Posterior cingulate gyrus (tissue), 11 donors: ENCODE measurements at regions not wholly inside any gene's neighbourhood (a gene's known extent, or its start where the extent isn't known, plus 50 kb on each side); places are given as distances from the start of the nearest gene placed in this dataset.
A peak's percentile ranks its signal among the peaks of the same experiment; 100 is the strongest.
"Not testable (repeated sequence)": the region's sequence is repeated elsewhere in the genome, so short reads cannot be mapped to it uniquely, and the experiment has no call there.

ENCODE experiments used
- DNase-seq, 10 donors: peaks; one replicate each; pipeline versions ENCODE4 v3.0.0 to v3.0.0-alpha.2; 2020 to 2021; ENCODE audit warnings: mixed read lengths in 3 of 10
- intact Hi-C: fragments of 100-400 bp; cut with DNase I; formaldehyde crosslinking; loops from one replicate; pipeline ENCODE4 v1.15.1; 2023

DNA sequence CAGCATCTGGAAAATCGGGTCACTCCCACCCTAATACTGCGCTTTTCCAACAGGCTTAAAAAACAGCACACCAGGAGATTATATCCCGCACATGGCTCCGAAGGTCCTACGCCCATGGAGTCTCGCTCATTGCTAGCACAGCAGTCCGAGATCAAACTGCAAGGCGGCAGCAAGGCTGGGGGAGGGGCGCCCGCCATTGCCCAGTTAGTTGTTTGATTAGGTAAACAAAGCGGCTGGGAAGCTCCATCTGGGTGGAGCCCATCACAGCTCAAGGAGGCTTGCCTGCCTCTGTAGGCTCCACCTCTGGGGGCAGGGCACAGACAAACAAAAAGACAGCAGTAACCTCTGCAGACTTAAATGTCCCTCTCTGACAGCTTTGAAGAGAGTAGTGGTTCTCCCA lies 111.8 kb upstream of the DLG1 start:
- peak in 2 of 10 donors; percentile 29 to 46 for DNase-seq
- intact Hi-C loops: not testable (repeated sequence)

DNA sequence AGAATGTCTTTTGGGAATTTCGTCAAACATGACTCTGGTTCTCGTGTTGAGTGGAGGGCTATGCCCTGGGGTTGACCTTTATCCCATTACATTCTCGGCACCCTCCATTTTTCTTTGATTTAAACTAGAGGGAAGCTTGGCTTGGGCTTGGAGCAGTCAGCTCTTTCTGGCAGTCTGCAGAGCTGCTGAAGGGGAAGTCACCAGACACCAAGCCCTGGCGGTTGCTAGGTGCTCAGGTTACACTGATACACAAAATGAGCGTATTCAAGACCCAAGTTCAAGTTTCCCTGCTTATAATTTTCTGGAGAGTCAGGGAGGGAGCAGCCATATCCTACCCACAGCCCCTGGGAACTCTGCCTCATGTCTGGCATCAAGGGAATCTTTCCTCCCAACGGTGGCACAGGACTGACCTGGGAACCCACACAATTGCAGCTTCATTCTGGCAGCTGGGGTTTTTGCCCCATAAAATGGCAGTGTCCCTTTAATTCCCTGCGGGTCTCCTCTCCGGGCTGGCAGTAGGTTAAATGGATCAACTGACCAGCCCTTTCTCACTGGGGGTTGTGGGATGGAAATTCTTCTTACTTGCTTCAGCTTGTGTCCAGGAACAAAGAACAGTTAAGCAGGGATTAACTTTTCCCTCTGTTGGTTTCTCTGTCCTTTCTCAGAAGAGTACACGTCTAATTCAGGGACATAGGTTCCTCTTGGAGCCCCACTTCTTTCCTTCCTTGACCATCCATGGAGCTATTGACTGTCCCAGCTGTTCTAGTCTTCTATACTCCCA lies 110.0 kb upstream of the DLG1 start:
- peak in 1 of 10 donors; percentile 37 for DNase-seq
- intact Hi-C loops: no loop called here

DNA sequence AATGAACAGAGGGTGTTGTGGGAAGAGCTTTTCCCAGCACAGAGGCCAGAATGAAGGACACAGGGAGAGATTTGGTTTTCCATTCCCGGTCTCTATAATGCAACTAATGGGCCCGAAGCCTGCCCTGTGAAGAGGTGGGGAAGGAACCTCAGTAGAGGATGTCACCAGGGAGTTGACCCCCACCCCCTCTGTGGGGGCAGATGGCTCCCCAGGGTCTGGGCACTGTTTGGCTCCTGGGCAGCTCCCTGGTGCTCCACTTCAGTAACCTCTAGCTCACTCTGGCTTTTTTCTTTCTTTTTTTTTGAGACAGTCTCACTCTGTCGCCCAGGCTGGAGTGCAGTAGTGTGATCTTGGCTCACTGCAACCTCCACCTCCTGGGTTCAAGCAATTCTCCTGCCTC lies 109.1 kb upstream of the DLG1 start:
- intact Hi-C loops: no loop called here
- DNase-seq: peak in 1 of 10 donors; percentile 43

DNA sequence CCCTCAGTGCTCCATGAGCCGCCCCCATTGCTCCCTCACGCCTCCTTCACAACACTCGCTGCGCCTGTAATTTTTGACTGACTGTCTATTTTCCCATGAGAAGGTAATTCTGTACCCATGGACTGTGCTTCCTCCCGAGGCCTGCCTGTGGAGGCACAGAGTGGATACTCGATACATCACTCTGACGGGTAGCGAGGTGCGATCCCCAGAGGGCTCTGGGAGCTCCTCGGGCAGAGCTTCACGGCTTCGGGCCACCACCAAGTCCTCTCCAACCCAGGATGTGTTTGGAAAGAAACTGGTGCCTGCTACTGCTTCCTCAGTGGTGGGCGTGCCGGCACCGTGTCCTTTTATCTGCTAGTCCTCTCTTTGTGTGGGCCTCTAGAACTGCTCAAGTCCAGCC lies 108.6 kb upstream of the DLG1 start:
- intact Hi-C loops: no loop called here

DNA sequence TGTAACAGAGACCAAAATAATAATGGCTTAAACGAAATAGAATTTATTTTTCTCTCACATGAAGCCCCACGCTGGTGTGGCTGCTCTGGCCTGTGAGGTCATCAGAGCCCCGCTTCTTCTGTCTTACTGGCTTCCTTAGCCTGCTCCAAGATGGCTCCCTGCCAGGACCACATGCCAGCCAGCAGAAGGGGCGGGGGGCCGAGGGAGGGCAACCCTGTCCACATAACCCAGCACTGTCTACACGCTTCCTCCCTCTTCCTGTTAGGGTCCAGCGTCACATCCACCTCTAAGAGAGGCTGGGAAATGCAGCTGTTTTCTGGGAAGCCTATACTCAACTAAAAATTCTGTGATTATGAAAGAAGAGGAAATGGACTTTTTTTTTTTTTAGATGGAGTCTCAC lies 107.9 kb upstream of the DLG1 start:
- DNase-seq: peak in 8 of 10 donors; percentile 21 to 90 (median 54)
- intact Hi-C loops: no loop called here

More for the DNA sequence above, 108.6 kb upstream of the DLG1 start:
- peak in 1 of 10 donors; percentile 68 for DNase-seq

DNA sequence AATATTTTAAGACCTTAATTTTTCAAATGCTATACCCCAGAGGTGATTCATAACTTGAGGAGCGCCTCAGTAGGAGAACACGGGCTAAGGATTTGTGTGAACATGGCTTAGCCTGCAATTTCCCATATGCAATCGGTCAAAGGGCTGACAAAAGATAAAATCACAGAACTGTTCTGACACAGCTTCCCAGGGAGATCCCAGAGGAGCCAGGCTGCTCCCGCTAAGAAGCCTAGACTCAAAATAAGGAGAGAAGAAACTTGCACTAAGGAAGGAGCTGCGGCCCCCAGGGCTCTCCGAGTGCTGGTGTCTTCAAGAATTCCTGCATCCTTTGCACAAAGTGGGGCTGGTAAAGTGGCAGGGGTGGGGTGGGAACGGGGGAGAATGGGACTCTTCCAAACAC lies 106.3 kb upstream of the DLG1 start:
- DNase-seq: peak in 1 of 10 donors; percentile 8
- intact Hi-C loops: no loop called here

DNA sequence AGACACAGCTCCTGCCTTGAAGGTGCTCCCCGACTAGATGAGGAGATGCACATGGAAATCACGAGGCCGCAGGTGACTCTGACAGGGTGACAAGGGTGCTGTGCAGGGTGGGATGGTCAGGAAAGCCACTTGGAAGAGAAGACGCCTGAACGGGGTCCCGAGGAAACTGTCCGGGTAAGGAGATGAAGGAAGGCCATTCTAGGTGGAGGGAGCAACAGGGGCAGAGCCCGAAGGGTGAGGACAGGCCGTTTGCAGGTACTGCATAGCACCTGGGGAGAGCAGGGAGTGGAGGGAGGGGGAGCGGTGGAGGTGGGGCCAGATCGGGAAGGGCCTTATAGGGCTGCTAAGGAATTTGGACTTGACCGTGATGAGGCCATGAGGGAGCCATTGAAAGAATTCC lies 105.6 kb upstream of the DLG1 start:
- peak in 1 of 10 donors; percentile 25 for DNase-seq
- intact Hi-C loops: no loop called here

DNA sequence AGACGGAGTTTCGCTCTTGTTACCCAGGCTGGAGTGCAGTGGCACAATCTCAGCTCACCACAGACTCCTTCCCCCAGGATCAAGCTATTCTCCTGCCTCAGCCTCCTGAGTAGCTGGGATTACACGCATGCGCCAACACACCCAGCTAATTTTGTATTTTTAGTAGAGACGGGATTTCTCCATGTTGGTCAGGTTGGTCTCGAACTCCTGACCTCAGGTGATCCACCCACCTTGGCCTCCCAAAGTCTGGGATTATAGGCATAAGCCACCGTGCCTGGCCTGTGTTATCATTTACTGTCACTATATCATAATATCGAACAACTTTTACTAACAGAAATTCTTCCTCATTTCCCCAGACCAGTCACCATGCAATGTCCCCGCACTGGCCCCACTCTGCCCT lies 104.0 kb upstream of the DLG1 start:
- peak in 1 of 10 donors; percentile 8 for DNase-seq
- intact Hi-C loops: not testable (repeated sequence)

DNA sequence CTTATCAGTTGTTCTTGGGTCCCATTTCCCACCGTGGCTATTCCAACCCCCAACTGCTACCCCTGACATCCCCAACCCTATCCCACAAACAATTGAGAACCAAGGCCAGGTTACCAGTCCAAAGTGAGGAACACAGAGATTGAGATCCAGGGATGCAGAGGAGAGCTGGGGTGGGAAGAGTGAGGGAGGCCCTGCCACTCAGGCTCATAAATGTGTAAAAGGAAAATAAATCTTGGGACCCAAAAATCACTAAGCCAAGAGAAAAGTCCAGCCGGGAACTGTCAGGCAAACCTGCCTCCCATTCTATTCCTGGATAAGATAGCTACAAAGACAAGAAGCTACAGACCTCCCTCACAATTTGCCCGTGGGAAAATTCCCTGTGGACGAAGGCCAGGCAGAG lies 101.1 kb upstream of the DLG1 start:
- intact Hi-C loops: no loop called here
- no peak for DNase-seq

DNA sequence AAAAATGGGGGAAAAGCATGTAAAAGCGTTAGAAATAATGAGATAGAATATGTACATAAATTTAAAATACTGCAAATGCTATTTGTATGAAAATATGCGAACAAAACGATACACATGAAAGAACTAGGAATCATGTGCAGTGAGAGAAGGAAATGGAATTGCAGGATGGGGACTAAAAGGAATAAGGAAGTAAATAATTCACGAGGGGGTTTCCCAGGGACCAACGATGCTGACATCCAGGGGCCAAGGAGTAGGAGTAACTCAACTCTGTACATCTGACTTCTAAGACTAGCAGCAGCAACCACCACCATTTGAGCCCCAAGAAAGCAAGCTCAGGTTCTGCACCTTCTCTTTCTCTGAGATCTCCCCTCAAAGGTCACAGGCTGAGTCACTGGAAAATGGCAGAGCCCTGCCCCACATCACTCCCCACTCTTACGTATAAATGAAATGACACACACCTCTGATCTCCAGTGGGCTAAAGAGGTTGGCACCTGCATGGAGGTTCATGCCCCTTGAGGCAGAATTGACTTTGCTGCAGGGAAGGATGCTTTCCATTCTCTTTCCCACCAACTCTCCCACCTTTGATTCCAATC lies 100.0 kb upstream of the DLG1 start:
- intact Hi-C loops: no loop called here
- no peak for DNase-seq

DNA sequence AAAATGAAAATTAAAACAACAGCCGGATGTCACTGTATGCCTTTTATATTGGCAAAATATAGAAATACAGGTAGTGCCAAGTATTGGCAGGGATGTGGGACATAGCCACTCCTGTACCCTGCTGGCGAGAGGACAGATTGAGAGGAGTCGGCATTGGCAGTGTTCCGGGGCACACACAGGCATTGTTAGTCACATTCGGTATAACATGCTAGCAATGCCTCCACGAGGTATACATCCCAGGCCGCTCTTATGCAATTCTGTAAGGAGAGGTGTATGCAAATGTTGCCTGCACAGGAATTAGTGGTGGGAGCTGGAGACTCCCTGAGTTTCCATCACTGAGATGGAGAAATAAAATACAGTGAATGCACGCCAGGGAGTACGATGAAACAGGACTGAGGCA lies 99.4 kb upstream of the DLG1 start:
- DNase-seq: peak in 1 of 10 donors; percentile 44
- intact Hi-C loops: no loop called here

DNA sequence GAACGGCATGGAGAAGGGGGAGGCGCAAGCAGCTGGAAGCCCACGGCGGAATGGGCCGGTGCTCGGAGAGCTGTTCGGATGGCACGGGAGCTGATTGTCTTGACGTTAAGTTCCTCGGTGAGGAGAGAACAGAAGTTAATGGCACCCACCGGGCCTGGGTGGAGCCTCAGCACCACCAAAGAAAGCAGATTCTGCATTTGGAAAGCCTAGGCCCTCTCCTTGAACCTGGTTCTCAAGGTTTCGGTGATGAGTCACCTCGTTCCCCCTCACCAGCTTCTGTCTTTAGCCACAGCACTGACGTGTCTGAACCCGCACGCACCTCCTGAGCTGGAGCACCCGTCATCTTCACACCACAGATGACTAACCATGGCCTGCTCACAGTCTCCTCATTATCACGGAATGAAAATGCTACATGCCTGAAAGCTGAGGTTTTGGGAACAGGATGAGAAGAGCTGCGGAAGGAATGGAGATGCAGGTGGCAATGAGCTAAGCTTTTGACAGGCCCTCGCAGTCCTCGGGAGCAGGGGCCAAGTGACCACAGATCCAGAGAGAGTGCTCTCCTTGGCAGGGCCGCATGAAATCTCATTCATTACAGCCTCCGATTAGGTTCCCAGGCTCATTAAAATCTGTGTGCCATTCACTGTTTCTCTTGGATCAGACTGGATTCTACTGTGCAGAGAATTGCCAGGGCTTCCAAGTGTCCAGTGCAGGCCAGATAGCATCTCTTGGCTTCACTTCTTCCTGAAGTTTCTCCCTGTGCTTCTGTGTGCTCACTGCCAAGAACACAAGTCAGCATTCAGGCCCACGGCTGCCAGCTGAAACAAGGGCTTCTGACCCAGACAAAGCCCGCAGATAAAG lies 96.3 kb upstream of the DLG1 start:
- peak in 5 of 10 donors; percentile 19 to 86 (median 47) for DNase-seq

DNA sequence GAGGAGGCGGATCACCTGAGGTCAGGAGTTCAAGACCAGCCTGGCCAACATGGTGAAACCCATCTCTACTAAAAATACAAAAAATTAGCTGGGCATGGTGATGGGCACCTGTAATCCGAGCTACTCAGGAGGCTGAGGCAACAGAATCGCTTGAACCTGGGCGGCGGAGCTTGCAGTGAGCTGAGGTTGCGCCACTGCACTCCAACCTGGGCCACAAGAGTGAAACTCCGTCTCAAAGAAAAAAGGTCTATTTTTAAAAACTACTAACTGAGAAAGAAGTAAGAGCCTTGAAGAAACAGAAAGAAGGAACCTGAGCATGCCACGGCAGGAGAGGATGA lies 95.7 kb upstream of the DLG1 start:
- intact Hi-C loops: not testable (repeated sequence)
- DNase-seq: peak in 1 of 10 donors; percentile 54

More for the DNA sequence above, 96.3 kb upstream of the DLG1 start:
- intact Hi-C loops: no loop called here

DNA sequence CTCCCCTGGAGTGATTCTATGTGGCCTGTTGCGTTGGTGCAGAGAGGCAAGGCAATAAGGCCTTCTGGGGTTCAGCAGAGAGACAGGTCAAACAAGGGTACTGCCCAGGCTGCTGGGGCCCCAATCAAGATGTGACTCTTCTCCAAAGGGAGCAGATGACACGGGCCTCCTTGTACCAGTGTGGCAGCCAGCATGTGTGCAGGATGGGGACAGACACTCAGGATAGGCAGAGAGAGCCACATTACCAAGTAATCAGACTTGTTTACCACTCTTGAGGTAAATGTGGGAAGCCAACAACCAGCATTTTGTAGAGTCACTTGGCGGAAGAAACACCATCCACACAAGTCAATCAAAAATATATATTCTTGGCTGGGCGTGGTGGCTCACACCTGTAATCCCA lies 95.3 kb upstream of the DLG1 start:
- no peak for DNase-seq
- intact Hi-C loops: no loop called here

DNA sequence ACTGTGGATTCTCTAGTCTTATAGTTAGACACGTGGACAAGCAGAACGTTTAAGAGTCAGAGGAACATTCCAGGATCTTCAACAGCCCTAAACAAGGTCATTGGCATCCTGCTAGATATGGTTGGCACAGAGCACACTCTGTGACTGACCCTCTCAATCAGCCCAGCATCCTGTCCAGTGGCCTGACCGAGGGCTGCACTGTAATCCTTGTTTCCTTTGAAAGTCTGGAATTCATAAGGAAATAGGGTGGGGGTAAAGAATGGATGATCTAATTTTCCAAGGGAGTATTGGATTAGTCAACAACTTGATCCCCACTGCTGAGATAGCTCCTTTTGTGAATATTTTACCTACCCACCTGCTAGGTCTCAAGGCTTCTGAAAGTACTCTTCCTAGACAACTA lies 94.5 kb upstream of the DLG1 start:
- DNase-seq: no peak
- intact Hi-C loops: no loop called here

DNA sequence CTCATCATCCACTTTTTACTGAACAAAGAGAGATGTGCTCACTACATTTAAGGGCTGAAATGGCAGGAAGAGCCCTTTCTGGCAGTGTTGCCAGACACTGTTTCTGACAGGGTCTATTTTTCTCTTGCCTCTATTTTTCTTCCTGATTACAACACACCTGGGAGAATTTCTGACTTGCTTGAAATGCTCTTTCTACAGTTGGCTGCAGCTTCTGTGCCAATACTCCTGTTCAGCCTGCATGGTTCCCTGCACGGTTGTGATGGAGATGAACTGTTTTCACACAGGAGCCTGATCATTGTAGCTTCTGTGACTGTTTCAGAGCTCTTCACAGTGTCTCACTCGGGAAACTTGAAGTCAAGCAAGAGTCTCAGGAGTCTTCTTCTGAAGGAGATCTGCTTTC lies 83.0 kb upstream of the DLG1 start:
- no peak for DNase-seq
- intact Hi-C loops: no loop called here

DNA sequence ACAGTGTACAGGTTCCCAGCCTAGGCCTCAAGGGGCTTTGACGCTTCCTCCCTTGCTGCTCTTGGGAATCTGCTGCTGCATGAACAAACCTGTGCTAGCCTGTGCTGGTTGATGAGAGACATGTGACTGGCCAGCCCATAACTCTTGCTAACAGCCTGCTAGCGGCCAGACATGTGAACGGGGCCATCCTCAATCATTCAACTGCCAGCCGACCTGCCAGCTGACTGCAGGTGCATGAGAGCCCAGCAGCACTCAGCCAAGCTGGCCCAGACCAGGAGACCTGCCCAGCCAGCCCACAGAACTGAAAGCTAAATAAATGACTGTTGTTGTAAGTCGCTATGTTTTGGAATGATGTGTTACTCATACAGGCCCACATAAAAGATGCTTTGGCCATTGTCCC lies 82.4 kb upstream of the DLG1 start:
- DNase-seq: peak in 1 of 10 donors; percentile 62
- intact Hi-C loops: no loop called here

DNA sequence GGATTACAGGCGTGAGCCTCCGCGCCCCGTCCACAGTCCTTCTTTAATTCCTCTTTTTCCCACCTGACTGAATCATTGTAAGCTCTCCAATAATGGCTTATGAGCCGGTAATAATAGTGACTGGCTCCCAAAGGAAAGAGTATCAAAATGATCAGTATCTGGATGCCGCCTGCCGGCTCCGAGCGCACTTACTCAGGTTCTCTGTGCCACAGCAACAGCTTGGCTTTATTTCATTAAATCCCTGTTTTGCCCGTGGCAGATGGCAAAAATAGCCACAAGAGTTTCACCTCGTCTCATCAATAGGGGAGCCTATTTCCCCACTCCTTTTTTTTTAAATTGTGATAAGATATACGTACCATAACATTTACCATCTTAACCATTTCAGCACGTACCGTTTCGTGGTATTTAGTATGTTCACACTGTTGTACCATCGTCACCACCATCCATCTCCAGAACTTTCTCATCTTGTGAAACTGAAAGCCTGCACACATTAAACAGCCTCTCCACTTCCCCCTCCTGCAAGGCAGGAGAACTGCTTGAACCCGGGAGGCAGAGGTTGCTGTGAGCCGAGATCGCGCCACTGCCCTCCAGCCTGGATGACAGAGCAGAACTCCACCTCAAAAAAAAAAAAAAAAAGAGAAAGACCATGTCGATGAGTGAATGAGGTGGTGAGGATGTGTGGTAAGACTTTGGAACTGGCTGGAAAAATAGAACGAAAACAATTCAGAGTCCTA lies 80.7 kb upstream of the DLG1 start:
- peak in 1 of 10 donors; percentile 59 for DNase-seq
- intact Hi-C loops: no loop called here

DNA sequence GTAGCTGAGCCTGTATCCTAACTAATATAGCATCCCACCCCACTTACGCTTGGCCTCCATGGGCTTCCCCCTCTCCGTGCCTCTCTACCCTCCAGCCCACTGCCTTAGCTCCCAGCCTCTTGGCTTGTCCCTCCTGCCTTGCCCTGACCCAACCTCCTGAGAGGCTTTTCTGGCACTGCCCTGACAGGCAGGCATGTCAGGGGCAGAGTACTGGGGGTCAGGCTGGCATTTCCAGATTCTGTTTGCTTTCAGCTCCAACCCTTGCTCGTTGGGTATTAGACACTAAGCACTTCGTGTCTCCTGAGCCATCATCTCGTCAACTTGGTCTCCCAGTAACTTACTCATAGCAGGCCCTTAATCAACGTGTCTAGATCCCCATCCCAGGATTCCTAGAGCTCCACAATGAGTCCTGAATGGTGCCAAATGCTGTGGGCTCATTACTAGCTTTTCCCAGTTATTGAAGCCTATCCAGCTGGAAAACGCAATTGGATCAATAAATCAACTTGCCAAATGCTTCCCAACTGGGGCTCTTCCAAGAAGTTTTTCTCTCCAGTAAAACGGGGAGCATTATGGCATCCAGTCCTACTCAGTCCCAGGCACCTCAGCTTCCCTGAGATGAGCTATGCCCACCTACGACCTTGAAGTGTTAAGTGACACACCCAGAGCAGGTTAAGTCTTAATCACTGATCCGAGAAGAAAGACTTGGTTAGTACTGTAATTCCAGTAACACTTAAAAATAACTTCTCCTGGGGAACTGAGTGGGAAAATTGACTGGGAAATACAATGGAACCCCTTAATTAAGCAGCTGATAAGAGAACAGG lies 78.5 kb upstream of the DLG1 start:
- DNase-seq: peak in 1 of 10 donors; percentile 42
- intact Hi-C loops: no loop called here

DNA sequence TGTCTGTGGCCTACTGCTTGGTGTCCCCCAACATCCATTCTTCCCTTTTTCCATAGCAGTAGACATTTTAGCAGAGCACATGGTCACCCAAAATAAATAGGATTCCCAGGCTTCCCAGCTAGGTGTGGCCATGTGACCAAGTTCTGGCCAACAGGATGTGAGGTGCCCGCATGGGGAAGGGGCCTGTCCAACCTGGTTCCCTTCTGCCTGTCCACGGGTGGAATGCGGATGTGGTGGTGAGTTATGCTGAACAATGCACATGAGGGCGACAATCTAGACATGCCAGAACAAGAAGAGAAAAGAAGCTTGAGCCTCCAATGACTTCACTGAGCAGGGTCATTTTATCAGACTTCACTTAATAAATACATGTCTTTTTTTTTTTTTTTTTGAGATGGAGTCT lies 77.6 kb upstream of the DLG1 start:
- peak in 1 of 10 donors; percentile 66 for DNase-seq
- intact Hi-C loops: no loop called here
